Gastrocnemius medialis (tissue), 4 donors: ENCODE measurements at regions not wholly inside any gene's neighbourhood (a gene's known extent, or its start where the extent isn't known, plus 50 kb on each side); places are given as distances from the start of the nearest gene placed in this dataset.

Experiments
- ATAC-seq, 2 donors: fragments of 150-250 bp; one replicate each; pipeline ENCODE4 v1.9.1; 2016
- DNase-seq, 2 donors: peaks; one replicate each; pipeline ENCODE4 v3.0.0-alpha.2; 2019
- H3K27ac ChIP-seq, 4 donors: fragments of 200-600 bp; sonication (generic); 1 replicate in 1 of 4; 2 replicates in 3 of 4; pipeline ENCODE4 v1.5.1; 2016 to 2018; ENCODE audit warnings: mild to moderate bottlenecking in 2 of 4, moderate library complexity in 1 of 4
- H3K27me3 ChIP-seq, 3 donors: fragments of 200-600 bp; sonication (generic) in 2 of 3; 1 replicate in 1 of 3; 2 replicates in 2 of 3; pipeline versions ENCODE4 v1.5.1 to v1.6.0; 2016 to 2019; ENCODE audit warnings: mild to moderate bottlenecking in 1 of 3, moderate library complexity in 1 of 3
- H3K36me3 ChIP-seq, 2 donors: fragments of 200-600 bp; sonication (generic) in 1 of 2; one replicate each; pipeline ENCODE4 v1.5.1; 2017 to 2018
- H3K4me1 ChIP-seq, 2 donors: fragments of 200-600 bp; sonication (generic) in 1 of 2; one replicate each; pipeline ENCODE4 v1.5.1; 2016 to 2017; ENCODE audit warnings: mild to moderate bottlenecking in 2 of 2
- H3K4me3 ChIP-seq, 4 donors: fragments of 200-600 bp; sonication (generic) in 3 of 4; 1 replicate in 1 of 4; 2 replicates in 3 of 4; pipeline ENCODE4 v1.5.1; 2016 to 2019; ENCODE audit warnings: mild to moderate bottlenecking in 2 of 4
- H3K9me3 ChIP-seq, 3 donors: fragments of 200-600 bp; sonication (generic) in 2 of 3; 1 replicate in 1 of 3; 2 replicates in 2 of 3; pipeline ENCODE4 v1.5.1; 2016 to 2019
- CTCF ChIP-seq, 5 experiments: fragments of 450-650 bp in 3 of 5; fragments of 200-600 bp in 2 of 5; sonication (generic) in 2 of 5; IDR thresholded peaks in 4 of 5; conservative IDR thresholded peaks in 1 of 5; 1 replicate in 4 of 5; 2 replicates in 1 of 5; pipeline ENCODE4 v1.5.1; 2016 to 2019; ENCODE audit warnings: antibody characterized with exemption in 5 of 5, mild to moderate bottlenecking in 3 of 5, moderate library complexity in 3 of 5
- POLR2A ChIP-seq, 2 donors: fragments of 450-650 bp; IDR thresholded peaks; one replicate each; pipeline ENCODE4 v1.6.1; 2017; ENCODE audit warnings: antibody characterized with exemption in 2 of 2, mild to moderate bottlenecking in 2 of 2, moderate library complexity in 2 of 2
- in situ Hi-C, 4 donors: fragments of 200-750 bp; cut with MboI; loops; one replicate each; pipeline versions ENCODE4 v1.15.0 to v1.8.0; 2017; ENCODE audit warnings: low sequenced_read_pairs in 4 of 4
- intact Hi-C: fragments of 100-400 bp; cut with DNase I; formaldehyde crosslinking; loops from one replicate; pipeline ENCODE4 v1.15.1; 2023; ENCODE audit warnings: low total_unique reads

DNA sequence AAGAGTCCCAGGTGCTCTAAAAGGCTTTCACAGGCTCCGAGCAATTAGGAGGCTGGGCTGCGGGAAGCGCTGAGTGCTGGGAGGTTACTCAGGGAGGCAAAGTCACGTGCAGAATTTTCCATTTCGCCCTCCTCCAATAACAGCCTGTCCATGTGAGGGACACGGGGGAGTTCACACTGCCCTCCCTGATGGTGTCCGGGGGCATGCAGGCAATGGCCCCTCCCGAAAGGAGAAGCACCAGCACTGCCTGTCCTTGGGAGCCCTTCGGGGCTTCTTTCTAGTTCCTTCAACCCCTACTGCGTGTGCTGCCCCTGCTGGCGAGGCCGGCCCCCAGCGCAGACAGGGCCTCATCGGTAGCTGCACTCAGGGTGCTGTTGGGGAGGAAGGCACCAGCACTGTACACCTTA is 63.1 kb upstream of the HPCAL1 start:
- in situ Hi-C loops: no loop called here
- Histone ChIP-seq H3K27ac (no peak overlapping the region), H3K27me3 (no peaks in the 10 kb centered on the region), H3K36me3 (no peaks in the 10 kb centered on the region), H3K4me1 (no peaks in the 10 kb centered on the region), H3K4me3 (no peak overlapping the region), H3K9me3 (no peaks in the 10 kb centered on the region)
- intact Hi-C loops: no loop called here
- DNase-seq (no peak), ATAC-seq (no peak)
- TF ChIP-seq POLR2A (IDR thresholded peaks at IDR 0.05) (no peak), CTCF (IDR thresholded peaks at IDR 0.05 in 4 of 5, conservative IDR thresholded peaks at IDR 0.05 in 1 of 5) (no peak)

GRCh38 chr2:10240161-10240681 is 62.5 kb upstream of the HPCAL1 start:
- Histone ChIP-seq H3K4me1 (no peaks in the 10 kb centered on the region), H3K4me3 (no peak overlapping the region), H3K36me3 (no peaks in the 10 kb centered on the region), H3K27ac (no peak overlapping the region), H3K9me3 (no peaks in the 10 kb centered on the region), H3K27me3 (no peaks in the 10 kb centered on the region)
- peak in 1 of 2 donors; percentile 3 for DNase-seq
- intact Hi-C loops: no loop called here
- ATAC-seq: no peak
- TF ChIP-seq POLR2A (IDR thresholded peaks at IDR 0.05): no peak
- no peak for TF ChIP-seq CTCF (IDR thresholded peaks at IDR 0.05 in 4 of 5, conservative IDR thresholded peaks at IDR 0.05 in 1 of 5)
- in situ Hi-C loops: no loop called here

GRCh38 chr2:10240911-10241610 is 61.6 kb upstream of the HPCAL1 start:
- no peak for ATAC-seq
- Histone ChIP-seq H3K4me1 (no peaks in the 10 kb centered on the region), H3K36me3 (no peaks in the 10 kb centered on the region), H3K27ac (no peak overlapping the region), H3K9me3 (no peaks in the 10 kb centered on the region), H3K27me3 (no peaks in the 10 kb centered on the region), H3K4me3 (no peak overlapping the region)
- intact Hi-C loops (no loop called here), in situ Hi-C loops (no loop called here)
- peak in 1 of 2 donors; percentile 3 for DNase-seq
- TF ChIP-seq CTCF (IDR thresholded peaks at IDR 0.05 in 4 of 5, conservative IDR thresholded peaks at IDR 0.05 in 1 of 5) (no peak), POLR2A (IDR thresholded peaks at IDR 0.05) (no peak)

- ATAC-seq: no peak
- H3K4me3 ChIP-seq: no peak overlapping the region
- H3K4me1 ChIP-seq: no peaks in the 10 kb centered on the region
- in situ Hi-C loops: no loop called here
- H3K27me3 ChIP-seq: no peaks in the 10 kb centered on the region
- no peak for TF ChIP-seq POLR2A (IDR thresholded peaks at IDR 0.05)
- TF ChIP-seq CTCF (IDR thresholded peaks at IDR 0.05 in 4 of 5, conservative IDR thresholded peaks at IDR 0.05 in 1 of 5): no peak
- H3K27ac ChIP-seq: no peak overlapping the region
- no peaks in the 10 kb centered on the region for H3K9me3 ChIP-seq
- intact Hi-C loops: no loop called here
- no peaks in the 10 kb centered on the region for H3K36me3 ChIP-seq
- peak in 1 of 2 donors; percentile 6 for DNase-seq
These were observed 60.9 kb upstream of the HPCAL1 start for GRCh38 chr2:10241641-10242430.
